GM12864 (cell line): ENCODE measurements at regions not wholly inside any gene's neighbourhood (a gene's known extent, or its start where the extent isn't known, plus 50 kb on each side); places are given as distances from the start of the nearest gene placed in this dataset.

Source experiments
- DNase-seq: peaks from one replicate; pipeline ENCODE4 v3.0.0-alpha.2; 2011; ENCODE audit warnings: low read depth
- H3K4me3 ChIP-seq: 2 replicates; pipeline ENCODE4 v1.5.1; 2011; ENCODE audit warnings: mild to moderate bottlenecking, low read depth, low read length, control low read depth
- CTCF ChIP-seq: IDR thresholded peaks from 2 replicates; pipeline ENCODE4 v1.5.1; 2011; ENCODE audit warnings: low read depth, mild to moderate bottlenecking, moderate library complexity, low read length, control low read depth, inconsistent platforms; ENCODE audit errors: missing control alignments

DNA sequence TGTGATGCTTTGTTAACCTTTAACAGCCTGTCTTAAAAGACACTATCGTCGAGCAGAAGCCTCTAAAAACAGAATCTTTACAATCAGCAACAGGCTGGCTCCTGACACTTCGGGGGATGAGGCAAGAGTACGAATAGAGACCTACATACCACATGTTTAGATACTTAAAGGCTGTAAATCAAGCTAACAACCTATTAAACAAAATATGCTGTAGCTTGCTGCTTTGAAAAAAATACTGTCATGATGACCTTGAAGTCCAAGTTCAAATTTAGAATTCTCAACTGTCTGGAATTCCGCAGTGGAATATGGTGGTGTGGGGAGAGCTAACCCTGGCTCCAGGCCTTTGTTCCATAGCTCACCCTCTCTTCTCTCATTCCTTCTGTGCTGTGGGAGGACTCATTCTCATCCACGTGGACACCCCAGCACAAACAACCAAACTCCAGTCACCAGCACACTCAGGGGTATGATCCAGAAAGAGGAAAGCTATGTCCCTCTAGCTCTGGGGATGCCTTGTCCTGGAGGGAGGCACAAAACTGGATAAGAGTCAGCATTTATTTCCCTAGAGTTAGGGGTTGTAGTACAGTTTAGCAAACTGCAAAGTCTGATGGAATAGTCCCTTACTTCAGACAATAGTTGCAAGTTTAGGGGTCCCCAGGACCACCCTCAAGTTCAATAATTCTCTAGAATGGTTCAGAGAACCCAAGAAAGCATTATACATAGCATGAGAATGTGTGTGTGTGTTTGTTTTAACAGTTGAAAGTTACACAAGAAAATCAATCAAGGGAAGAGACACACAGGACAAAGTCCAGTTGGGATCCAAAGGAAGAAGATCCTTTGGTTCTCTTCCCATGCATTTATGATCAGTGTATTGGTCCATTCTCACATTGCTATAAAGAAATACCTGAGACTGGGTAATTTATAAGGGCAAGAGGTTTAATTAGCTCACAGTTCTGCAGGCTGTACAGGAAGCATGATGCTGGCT, 196.1 kb upstream of the SVIL start:
- H3K4me3 ChIP-seq = no peak overlapping the region
- no peak for DNase-seq
- no peak for TF ChIP-seq CTCF

- no peak for TF ChIP-seq CTCF
- H3K4me3 ChIP-seq = no peak overlapping the region
- no peak for DNase-seq
These were observed 195.0 kb upstream of the SVIL start for GRCh38 chr10:29829776-29830175.

DNA sequence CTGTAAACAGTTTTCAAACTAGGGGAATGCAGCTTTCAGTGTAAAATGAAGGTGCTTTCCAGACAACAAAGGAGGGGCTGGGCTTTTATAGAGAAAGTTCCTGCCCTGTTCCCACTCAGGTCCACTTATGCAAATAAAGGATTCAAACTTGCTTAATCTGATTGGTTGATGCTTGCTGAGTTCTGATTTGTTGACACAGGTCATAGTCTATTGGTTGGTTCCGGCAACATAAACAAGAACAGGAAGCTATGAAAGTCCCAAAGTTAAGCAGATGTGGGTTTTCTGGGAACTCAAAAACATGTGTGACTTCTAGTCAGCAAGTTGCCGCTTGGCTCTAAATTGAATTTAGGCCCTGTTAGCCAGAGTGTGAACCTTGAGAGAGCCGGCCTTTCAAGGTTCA, 194.2 kb upstream of the SVIL start:
- TF ChIP-seq CTCF = no peak
- H3K4me3 ChIP-seq = no peak overlapping the region
- DNase-seq = no peak

GRCh38 chr10:29828440-29828894, 193.7 kb upstream of the SVIL start:
- no peak for TF ChIP-seq CTCF
- no peak overlapping the region for H3K4me3 ChIP-seq
- no peak for DNase-seq

DNA sequence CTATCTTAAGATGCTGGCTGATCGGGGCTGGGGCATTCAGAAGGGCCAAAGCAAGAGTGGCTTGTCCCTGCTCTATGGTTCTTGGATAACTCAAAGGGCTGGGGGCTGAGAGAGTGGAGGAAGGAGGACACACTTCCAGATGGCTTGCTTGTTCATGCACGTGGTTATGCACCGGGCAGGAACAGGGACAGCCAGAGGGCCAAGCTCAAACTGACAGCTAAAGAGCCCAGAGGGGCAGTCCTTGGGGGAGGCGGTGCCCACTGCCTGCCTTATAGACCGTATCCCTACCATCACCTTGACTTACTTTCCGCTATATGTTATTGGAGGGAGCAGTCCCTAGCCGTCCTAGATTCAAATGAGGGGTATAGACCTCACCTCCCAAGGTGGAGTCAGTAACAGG, 192.7 kb upstream of the SVIL start:
- no peak for DNase-seq
- no peak for TF ChIP-seq CTCF
- no peak overlapping the region for H3K4me3 ChIP-seq

DNA sequence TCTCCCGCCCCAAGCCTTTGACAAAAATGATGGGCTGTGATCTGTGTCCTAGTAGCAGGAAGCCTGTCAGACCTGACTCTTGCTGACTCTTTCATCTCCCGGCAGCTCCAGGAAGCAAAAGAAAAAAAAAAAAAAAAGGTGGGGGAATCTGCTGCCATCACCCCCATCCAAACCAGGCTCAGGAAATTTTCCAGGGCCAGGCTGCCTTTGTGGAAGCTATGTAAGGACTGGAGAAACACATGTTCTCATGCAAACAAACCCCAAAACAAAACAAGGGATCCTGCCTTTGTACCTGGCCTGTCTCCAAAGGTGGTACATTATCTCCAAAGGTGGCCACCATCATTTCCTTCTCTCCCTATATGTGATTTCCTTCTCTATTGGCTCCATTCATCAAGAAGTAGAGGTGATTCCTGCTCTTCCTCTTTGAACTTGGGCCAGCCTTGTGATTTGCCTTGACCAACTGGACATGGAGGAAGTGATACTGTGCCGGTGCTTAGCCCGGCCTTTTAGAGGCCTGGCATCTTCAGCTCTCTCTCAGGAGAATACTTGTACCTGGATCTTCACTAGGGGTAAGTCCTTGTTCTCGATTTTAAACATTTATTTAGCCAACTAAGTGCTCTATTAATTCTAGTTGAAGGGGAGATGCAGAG, 192.2 kb upstream of the SVIL start:
- H3K4me3 ChIP-seq = no peak overlapping the region
- no peak for DNase-seq
- no peak for TF ChIP-seq CTCF
